HepG2 (cell line): ENCODE measurements at regions not wholly inside any gene's neighbourhood (a gene's known extent, or its start where the extent isn't known, plus 50 kb on each side); places are given as distances from the start of the nearest gene placed in this dataset.

Experiments used
- ARNT ChIP-seq: fragments of 450-650 bp; IDR thresholded peaks from 2 replicates; pipeline ENCODE4 v1.6.1; 2017
- ELF3 ChIP-seq: IDR thresholded peaks from 2 replicates; pipeline ENCODE4 v1.6.1; 2016; ENCODE audit warnings: missing genetic modification reagents, missing compliant biosample characterization
- GABPB1 ChIP-seq: IDR thresholded peaks from 2 replicates; pipeline ENCODE4 v1.6.1; 2016; ENCODE audit warnings: mild to moderate bottlenecking, missing genetic modification reagents, moderate library complexity, missing compliant biosample characterization
- HDAC1 ChIP-seq: sonication (generic); formaldehyde crosslinking; IDR thresholded peaks from 2 replicates; pipeline ENCODE4 v1.5.1; 2020; ENCODE audit warnings: mild to moderate bottlenecking, missing genetic modification reagents
- KDM4B ChIP-seq: sonication (generic); formaldehyde crosslinking; IDR thresholded peaks from 2 replicates; pipeline ENCODE4 v1.4.0; 2020; ENCODE audit warnings: missing genetic modification reagents
- LCORL ChIP-seq, 2 experiments: fragments of 450-650 bp in 1 of 2; sonication (generic) in 1 of 2; formaldehyde crosslinking in 1 of 2; IDR thresholded peaks; 2 replicates each; pipeline versions ENCODE4 v1.5.0 to v1.6.1; 2017 to 2020; ENCODE audit warnings: antibody characterized with exemption in 1 of 2, missing genetic modification reagents in 1 of 2
- POLR2A ChIP-seq, 2 experiments: IDR thresholded peaks; 2 replicates each; pipeline ENCODE4 v1.6.1; 2011; ENCODE audit warnings: low read depth in 2 of 2, low read length in 2 of 2, mild to moderate bottlenecking in 1 of 2, moderate library complexity in 1 of 2; ENCODE audit not compliant: insufficient read depth in 1 of 2
- RFXANK ChIP-seq: IDR thresholded peaks from 2 replicates; pipeline ENCODE4 v1.6.1; 2016
- SOX6 ChIP-seq, 2 experiments: fragments of 450-650 bp in 1 of 2; sonication (generic) in 1 of 2; formaldehyde crosslinking in 1 of 2; IDR thresholded peaks; 2 replicates each; pipeline versions ENCODE4 v1.4.0 to v1.6.1; 2017 to 2020; ENCODE audit warnings: antibody characterized with exemption in 1 of 2, mild to moderate bottlenecking in 1 of 2, missing genetic modification reagents in 1 of 2
- TSC22D2 ChIP-seq: sonication (generic); formaldehyde crosslinking; IDR thresholded peaks from 2 replicates; pipeline ENCODE4 v1.5.1; 2020; ENCODE audit warnings: missing genetic modification reagents, mild to moderate bottlenecking, borderline replicate concordance
- ZFP36L2 ChIP-seq: sonication (generic); formaldehyde crosslinking; IDR thresholded peaks from 2 replicates; pipeline ENCODE4 v1.4.0; 2020; ENCODE audit warnings: missing genetic modification reagents
- ZNF768 ChIP-seq: sonication (generic); formaldehyde crosslinking; IDR thresholded peaks from 2 replicates; pipeline ENCODE4 v1.4.0; 2020; ENCODE audit warnings: missing genetic modification reagents
- TF ChIP-seq, protein P1 (sequence below): sonication (generic); formaldehyde crosslinking; IDR thresholded peaks from 2 replicates; pipeline ENCODE4 v1.5.0; 2020; ENCODE audit warnings: mild to moderate bottlenecking, missing genetic modification reagents, borderline replicate concordance
- TF ChIP-seq, protein P2 (sequence below): sonication (generic); formaldehyde crosslinking; IDR thresholded peaks from 2 replicates; pipeline ENCODE4 v1.8.0; 2022; ENCODE audit warnings: missing genetic modification reagents, mild to moderate bottlenecking, inconsistent platforms, borderline replicate concordance
- TF ChIP-seq, protein P3 (sequence below): sonication (generic); formaldehyde crosslinking; IDR thresholded peaks from 2 replicates; pipeline ENCODE4 v1.5.1; 2020; ENCODE audit warnings: mild to moderate bottlenecking, missing genetic modification reagents, moderate library complexity
- TF ChIP-seq, protein P4 (sequence below): sonication (generic); formaldehyde crosslinking; IDR thresholded peaks from 2 replicates; pipeline ENCODE4 v1.4.0; 2020; ENCODE audit warnings: missing genetic modification reagents

DNA sequence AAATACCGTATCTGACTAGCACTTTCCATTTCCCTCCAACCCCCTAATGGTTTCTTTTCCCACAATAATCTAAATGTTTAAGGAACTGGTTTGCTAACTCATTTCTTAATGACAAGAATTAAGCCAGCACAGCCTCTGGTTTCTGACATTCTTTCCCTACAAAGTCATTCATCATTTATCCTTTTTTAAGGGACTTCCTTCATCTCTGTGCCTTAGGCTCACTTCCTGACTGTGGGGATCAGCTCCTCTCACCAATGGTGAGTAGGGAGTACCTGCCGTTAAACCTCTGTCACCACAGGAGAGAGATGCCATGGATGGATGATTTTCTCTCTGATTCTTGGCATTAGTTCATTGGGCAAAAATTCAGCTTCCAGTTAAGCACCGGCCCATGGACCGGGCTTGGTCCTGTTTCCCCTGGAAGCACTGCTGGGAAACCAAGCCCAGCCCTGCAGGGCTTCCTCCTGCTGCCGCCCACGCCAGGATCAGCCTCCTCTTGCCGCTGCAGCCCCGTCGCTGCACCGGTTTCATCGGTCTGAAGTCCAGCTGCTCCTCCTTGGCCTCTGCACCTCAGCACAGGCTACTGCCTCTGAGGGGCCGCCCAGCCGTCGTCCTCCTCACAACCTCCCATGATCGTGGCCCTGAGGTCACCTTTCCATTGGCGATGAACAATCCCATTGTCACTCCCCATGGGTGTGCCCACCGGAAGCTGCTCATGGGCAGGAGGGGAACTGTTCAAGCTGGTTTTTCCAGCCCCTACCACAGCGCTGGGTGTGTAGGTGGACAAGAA lies 64.0 kb upstream of the ZNF516 start (continued):
- no peak for TF ChIP-seq SOX6 (IDR thresholded peaks at IDR 0.05)
- TF ChIP-seq SOX6 (CRISPR knock-in tag; IDR thresholded peaks at IDR 0.05) = 0 out of 2 replicates have a peak, but pooled peaks have one; percentile 34
- peak; percentile 39; the same call in 1 of the 2 replicates for TF ChIP-seq GABPB1 (CRISPR knock-in tag)
- no peak for TF ChIP-seq KDM4B (CRISPR knock-in tag)
- TF ChIP-seq ZNF768 (CRISPR knock-in tag) = no peak
- TF ChIP-seq, protein P1, sequence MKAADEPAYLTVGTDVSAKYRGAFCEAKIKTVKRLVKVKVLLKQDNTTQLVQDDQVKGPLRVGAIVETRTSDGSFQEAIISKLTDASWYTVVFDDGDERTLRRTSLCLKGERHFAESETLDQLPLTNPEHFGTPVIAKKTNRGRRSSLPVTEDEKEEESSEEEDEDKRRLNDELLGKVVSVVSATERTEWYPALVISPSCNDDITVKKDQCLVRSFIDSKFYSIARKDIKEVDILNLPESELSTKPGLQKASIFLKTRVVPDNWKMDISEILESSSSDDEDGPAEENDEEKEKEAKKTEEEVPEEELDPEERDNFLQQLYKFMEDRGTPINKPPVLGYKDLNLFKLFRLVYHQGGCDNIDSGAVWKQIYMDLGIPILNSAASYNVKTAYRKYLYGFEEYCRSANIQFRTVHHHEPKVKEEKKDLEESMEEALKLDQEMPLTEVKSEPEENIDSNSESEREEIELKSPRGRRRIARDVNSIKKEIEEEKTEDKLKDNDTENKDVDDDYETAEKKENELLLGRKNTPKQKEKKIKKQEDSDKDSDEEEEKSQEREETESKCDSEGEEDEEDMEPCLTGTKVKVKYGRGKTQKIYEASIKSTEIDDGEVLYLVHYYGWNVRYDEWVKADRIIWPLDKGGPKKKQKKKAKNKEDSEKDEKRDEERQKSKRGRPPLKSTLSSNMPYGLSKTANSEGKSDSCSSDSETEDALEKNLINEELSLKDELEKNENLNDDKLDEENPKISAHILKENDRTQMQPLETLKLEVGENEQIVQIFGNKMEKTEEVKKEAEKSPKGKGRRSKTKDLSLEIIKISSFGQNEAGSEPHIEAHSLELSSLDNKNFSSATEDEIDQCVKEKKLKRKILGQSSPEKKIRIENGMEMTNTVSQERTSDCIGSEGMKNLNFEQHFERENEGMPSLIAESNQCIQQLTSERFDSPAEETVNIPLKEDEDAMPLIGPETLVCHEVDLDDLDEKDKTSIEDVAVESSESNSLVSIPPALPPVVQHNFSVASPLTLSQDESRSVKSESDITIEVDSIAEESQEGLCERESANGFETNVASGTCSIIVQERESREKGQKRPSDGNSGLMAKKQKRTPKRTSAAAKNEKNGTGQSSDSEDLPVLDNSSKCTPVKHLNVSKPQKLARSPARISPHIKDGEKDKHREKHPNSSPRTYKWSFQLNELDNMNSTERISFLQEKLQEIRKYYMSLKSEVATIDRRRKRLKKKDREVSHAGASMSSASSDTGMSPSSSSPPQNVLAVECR (CRISPR knock-in tag) = no peak
- no peak for TF ChIP-seq POLR2A (IDR thresholded peaks at IDR 0.05; ENCODE audit: insufficient read depth in 1 of 2, low read depth in 2 of 2, low read length in 2 of 2)
- no peak for TF ChIP-seq ZFP36L2 (CRISPR knock-in tag)
- TF ChIP-seq ARNT = no peak
- TF ChIP-seq, protein P2, sequence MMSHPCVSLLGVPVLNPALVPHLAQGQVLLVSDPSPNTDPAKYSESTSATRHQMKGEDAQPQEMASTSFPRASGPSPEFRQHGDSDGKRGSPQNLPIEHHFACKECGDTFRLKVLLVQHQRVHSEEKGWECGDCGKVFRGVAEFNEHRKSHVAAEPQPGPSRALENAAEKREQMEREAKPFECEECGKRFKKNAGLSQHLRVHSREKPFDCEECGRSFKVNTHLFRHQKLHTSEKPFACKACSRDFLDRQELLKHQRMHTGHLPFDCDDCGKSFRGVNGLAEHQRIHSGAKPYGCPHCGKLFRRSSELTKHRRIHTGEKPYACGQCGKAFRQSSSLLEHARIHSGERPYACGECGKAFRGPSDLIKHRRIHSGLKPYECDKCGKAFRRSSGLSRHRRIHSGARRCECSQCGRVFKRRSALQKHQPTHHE (CRISPR knock-in tag) = no peak
- TF ChIP-seq, protein P3, sequence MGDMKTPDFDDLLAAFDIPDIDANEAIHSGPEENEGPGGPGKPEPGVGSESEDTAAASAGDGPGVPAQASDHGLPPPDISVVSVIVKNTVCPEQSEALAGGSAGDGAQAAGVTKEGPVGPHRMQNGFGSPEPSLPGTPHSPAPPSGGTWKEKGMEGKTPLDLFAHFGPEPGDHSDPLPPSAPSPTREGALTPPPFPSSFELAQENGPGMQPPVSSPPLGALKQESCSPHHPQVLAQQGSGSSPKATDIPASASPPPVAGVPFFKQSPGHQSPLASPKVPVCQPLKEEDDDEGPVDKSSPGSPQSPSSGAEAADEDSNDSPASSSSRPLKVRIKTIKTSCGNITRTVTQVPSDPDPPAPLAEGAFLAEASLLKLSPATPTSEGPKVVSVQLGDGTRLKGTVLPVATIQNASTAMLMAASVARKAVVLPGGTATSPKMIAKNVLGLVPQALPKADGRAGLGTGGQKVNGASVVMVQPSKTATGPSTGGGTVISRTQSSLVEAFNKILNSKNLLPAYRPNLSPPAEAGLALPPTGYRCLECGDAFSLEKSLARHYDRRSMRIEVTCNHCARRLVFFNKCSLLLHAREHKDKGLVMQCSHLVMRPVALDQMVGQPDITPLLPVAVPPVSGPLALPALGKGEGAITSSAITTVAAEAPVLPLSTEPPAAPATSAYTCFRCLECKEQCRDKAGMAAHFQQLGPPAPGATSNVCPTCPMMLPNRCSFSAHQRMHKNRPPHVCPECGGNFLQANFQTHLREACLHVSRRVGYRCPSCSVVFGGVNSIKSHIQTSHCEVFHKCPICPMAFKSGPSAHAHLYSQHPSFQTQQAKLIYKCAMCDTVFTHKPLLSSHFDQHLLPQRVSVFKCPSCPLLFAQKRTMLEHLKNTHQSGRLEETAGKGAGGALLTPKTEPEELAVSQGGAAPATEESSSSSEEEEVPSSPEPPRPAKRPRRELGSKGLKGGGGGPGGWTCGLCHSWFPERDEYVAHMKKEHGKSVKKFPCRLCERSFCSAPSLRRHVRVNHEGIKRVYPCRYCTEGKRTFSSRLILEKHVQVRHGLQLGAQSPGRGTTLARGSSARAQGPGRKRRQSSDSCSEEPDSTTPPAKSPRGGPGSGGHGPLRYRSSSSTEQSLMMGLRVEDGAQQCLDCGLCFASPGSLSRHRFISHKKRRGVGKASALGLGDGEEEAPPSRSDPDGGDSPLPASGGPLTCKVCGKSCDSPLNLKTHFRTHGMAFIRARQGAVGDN (CRISPR knock-in tag) = peak; percentile 45
- TF ChIP-seq TSC22D2 (CRISPR knock-in tag) = no peak
- no peak for TF ChIP-seq LCORL (IDR thresholded peaks at IDR 0.05)
- no peak for TF ChIP-seq LCORL (CRISPR knock-in tag; IDR thresholded peaks at IDR 0.05)
- TF ChIP-seq, protein P4, sequence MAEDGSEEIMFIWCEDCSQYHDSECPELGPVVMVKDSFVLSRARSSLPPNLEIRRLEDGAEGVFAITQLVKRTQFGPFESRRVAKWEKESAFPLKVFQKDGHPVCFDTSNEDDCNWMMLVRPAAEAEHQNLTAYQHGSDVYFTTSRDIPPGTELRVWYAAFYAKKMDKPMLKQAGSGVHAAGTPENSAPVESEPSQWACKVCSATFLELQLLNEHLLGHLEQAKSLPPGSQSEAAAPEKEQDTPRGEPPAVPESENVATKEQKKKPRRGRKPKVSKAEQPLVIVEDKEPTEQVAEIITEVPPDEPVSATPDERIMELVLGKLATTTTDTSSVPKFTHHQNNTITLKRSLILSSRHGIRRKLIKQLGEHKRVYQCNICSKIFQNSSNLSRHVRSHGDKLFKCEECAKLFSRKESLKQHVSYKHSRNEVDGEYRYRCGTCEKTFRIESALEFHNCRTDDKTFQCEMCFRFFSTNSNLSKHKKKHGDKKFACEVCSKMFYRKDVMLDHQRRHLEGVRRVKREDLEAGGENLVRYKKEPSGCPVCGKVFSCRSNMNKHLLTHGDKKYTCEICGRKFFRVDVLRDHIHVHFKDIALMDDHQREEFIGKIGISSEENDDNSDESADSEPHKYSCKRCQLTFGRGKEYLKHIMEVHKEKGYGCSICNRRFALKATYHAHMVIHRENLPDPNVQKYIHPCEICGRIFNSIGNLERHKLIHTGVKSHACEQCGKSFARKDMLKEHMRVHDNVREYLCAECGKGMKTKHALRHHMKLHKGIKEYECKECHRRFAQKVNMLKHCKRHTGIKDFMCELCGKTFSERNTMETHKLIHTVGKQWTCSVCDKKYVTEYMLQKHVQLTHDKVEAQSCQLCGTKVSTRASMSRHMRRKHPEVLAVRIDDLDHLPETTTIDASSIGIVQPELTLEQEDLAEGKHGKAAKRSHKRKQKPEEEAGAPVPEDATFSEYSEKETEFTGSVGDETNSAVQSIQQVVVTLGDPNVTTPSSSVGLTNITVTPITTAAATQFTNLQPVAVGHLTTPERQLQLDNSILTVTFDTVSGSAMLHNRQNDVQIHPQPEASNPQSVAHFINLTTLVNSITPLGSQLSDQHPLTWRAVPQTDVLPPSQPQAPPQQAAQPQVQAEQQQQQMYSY = no peak
- TF ChIP-seq ELF3 (CRISPR knock-in tag) = no peak
- TF ChIP-seq HDAC1 (CRISPR knock-in tag) = no peak
- no peak for TF ChIP-seq RFXANK (CRISPR knock-in tag)
